Caki2 (cell line): ENCODE measurements at regions not wholly inside any gene's neighbourhood (a gene's known extent, or its start where the extent isn't known, plus 50 kb on each side); places are given as distances from the start of the nearest gene placed in this dataset.

Experiments
- DNase-seq: peaks from one replicate; pipeline ENCODE4 v3.0.0-alpha.2; 2015; ENCODE audit warnings: low read depth
- in situ Hi-C: cut with HindIII; loops from 2 replicates; pipeline ENCODE4 v1.10.0; 2016; ENCODE audit warnings: low sequenced_read_pairs, low pct_unique_long_range_greater_than_20kb, mixed read lengths

DNA sequence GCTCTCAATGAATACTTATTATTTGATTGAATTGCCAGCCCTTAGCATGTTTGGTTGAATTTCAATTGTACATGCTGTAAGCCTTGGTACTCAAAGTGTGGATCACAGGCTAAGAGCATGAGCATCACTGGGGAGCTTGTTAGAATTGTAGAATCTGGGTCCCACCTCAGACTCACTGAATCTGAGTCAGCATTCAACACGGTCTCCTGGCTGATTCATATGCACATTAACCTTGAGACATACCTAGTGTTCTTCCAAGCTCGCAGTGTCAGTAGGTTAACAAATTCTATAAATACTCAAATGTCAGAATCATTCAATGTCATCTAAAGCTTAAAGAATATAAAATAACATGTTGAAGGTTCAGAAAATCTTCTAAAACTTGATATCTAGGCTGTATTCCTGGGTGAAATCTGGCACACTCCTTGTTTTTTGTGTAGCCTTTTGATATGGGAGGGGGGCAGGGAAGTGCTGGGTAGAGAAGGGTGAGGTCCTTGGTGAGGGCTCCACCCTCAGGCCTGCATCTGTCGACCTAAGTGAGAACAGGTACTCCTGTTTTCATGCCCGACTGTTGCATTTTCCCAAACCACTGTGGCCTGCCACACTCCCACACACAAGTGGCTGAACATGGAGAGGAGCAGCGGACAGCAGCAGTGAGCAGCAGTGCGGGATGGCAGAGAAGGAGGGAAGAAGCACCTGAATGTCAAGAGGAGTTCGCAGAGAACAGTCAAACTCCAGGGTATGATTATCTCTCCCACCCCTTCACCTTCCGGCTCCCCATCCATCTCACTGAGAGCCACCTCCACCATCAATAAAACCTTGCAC is 529.6 kb upstream of the IGFBP7 start:
- peak; percentile 1 for DNase-seq
- in situ Hi-C loops = no loop called here

DNA sequence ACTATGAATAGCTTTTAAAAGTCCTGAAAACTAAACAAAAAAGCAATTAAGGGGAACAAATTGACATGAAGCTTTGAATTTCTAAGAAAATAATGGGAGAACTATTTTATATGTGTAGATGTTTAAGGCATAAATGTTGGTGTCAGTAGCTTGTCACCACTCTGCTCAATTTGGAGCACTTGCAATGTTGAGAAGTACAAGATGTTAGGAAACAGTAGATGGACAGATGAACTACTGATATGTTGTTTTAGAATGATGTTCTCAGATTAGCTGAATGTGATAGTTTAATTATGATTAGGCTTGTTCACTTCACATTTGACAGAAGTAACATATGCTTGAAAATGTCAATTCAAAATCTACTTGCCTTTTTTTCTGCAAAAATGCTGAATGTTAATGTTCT is 525.7 kb upstream of the IGFBP7 start:
- in situ Hi-C loops = no loop called here
- DNase-seq = no peak

GRCh38 chr4:57633212-57633859 is 523.2 kb upstream of the IGFBP7 start:
- in situ Hi-C loops = no loop called here
- no peak for DNase-seq

DNA sequence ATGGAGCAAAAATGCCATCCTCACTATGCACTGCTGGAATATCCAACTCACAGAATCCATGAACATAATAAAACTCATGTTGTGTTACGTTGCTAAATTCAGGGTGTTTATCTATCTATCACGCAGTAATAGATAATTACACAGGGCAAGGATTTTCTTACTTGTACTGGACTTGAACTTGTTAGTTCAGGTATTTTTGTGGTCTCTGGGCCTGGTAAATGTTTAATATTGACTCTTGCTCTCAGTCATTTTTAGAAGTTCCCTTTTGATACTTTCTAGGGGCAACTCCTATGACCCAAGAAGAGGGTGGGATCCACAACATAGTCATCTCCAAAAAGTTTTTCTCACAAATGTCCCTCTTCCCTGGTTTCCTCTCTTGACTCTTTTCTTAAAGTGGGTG is 522.4 kb upstream of the IGFBP7 start:
- DNase-seq = no peak
- in situ Hi-C loops = no loop called here

DNA sequence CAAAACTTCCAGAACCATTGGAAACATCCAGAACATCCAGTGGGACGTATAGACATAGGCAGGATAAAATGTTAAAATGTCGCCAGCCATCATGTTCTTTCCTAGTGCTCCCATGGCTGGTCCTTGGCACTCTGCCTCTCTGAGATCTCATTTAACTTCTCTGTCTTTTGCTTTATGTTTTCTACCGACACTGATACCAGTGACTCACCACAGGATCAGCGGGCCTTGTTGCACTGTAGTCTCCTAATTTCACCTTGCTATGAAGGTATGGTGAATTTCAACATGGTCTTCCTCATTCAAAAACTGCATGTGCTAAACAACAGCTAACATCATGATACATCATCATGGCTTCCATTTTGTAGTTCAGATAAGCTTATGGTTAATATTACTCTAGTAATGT is 521.0 kb upstream of the IGFBP7 start:
- in situ Hi-C loops = no loop called here
- no peak for DNase-seq

- DNase-seq = no peak
- in situ Hi-C loops = no loop called here
Observed at GRCh38 chr4:57628004-57628403, 517.8 kb upstream of the IGFBP7 start.

- in situ Hi-C loops = no loop called here
Observed at GRCh38 chr4:57614257-57614932, 504.2 kb upstream of the IGFBP7 start.

DNA sequence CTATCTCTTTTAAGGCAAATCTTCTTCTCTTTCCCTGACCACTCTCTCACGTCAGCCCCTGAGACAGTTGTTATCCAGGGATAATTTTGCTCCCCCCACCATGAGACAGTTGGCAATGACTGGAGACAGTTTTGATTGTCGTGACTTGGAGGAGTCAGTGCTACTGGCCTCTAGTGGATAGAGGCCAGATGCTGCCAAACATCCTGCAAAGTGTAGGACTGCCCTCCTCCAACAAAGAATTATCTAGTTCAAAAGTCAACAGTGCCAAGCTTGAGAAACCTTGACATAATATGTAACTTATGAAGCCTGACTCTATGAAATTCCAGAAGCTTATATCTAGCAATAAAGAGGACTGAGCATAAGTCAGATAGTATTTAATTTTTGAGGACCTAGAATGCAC is 502.1 kb upstream of the IGFBP7 start:
- in situ Hi-C loops = no loop called here
- DNase-seq = peak; percentile 16

More at GRCh38 chr4:57614257-57614932, 504.2 kb upstream of the IGFBP7 start:
- DNase-seq = no peak

GRCh38 chr4:57607566-57608180 is 497.5 kb upstream of the IGFBP7 start:
- no peak for DNase-seq
- in situ Hi-C loops = no loop called here

DNA sequence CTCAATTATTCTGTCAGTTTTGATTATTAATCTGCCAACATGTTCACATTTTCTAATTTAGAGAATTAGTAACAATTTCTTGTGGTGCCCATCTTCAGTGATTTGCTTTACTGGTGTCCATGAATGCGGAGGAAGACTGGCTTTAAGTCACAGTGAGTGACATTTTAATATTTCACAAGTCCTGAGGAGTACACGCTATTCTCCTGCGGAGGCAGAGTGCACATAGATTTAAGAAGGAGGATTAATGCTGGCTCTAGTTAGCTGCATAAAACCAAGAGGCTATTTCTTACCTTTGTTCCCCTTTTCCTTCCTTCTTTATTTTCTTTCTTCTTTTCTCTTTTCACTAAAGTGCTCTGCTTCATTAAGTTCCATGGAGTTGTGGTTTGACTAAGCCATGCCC is 495.2 kb upstream of the IGFBP7 start:
- in situ Hi-C loops = no loop called here
- no peak for DNase-seq

DNA sequence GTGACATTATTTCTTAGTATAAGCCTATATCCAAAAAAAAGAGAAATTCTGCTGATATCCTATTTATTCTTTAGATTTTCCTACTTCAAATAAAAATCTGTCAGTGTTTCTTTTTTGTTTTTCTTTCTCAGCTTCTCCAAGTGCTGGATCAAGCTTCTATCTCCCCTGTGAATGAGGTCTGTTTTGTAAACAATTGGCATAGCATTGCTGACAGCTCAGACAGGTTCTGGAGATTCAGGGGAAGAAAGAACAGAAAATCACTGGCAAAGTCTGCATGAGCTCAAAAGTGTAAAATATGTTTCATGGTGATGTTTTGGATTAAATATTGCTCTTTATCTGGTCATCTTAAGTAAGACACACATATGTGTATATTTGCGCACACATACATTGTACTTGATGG is 492.0 kb upstream of the IGFBP7 start:
- in situ Hi-C loops = no loop called here

GRCh38 chr4:57591073-57591472 is 480.9 kb upstream of the IGFBP7 start:
- in situ Hi-C loops = no loop called here
- DNase-seq = no peak

More for the DNA sequence above, 492.0 kb upstream of the IGFBP7 start:
- no peak for DNase-seq

DNA sequence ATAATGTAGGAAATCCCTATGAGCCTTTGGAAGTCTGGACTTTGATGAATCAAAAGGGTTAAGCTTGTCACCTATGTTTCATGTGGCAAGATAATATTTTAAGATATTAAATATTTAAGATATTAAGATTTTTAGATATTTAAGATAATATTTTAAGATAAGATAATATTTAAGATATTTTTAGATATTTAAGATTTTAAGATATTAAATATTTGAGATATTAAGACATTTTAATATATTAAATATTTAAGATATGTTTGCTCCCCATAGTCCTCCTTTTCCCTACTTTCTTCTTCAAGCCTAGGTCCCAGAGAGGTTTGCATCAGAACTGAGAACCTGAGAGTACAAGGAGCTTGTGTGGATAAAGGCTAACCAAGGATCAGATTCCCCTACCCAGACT is 478.4 kb upstream of the IGFBP7 start:
- in situ Hi-C loops = no loop called here
- no peak for DNase-seq

DNA sequence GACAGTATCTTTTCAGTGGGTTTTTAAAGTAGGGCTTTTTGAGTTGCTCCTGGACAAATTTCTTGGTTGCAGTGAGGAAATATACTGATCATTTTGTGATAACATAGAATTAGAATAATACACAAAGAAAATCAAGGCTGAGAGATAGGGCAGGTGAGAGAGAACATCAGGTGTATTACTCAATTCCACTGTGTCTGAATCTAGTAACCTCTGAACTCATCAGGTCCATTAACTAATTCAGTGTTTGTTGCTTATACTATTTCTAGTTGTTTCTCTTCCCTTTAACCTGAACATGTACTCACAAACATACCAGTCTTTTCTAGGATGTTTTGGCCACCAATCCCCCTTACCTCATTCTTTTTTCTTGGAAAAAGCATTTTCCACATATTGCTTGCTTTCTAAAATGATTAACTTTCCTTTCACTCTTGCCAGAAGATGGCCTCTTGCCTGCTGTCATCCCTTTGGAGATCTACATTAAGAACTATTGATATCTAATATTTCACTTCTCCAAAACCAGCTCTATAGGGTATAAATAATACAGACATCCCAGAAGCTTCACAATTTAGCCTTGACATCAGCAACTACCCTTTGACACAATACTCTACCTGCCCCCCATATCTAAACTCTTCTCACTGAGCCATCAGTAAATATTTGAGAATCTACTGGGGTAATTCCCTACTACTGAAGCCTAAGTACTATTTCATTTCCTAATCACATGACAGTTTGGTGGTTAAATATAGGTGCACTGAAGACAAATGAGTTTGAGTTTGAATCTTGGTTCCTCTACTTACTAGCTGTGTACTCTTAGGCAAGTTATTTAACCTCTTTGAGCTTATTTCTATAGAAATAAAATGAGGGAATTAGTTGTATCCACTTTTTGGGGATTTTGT is 470.8 kb upstream of the IGFBP7 start:
- no peak for DNase-seq
- in situ Hi-C loops = no loop called here

GRCh38 chr4:57575426-57575825 is 465.2 kb upstream of the IGFBP7 start:
- DNase-seq = no peak
- in situ Hi-C loops = no loop called here

- in situ Hi-C loops = no loop called here
- DNase-seq = no peak
Observed at GRCh38 chr4:57554556-57555092, 444.4 kb upstream of the IGFBP7 start.

DNA sequence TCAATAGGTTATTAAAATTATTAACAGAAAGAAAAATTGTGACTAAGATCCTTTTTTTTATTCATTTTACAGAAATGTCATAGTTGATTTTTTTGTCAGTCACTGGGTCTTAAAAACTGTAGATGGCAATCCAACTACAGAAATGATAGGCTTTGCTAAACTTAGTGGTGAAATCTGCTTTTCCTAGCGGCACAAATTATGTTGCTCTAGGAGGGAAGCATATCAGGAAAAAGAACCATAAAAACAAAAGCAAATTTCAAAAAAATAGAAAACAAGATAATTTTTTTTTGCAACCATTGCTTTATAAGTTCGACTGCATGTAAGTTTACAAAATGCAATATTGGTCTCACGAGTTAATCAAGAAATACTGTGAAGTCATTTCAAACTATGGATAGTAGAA is 443.5 kb upstream of the IGFBP7 start:
- no peak for DNase-seq
- in situ Hi-C loops = no loop called here

GRCh38 chr4:57550198-57550597 is 440.0 kb upstream of the IGFBP7 start:
- in situ Hi-C loops = no loop called here
- no peak for DNase-seq
